ENCODE measurements at regions not wholly inside any gene's neighbourhood (a gene's known extent, or its start where the extent isn't known, plus 50 kb on each side); places are given as distances from the start of the nearest gene placed in this dataset.

- TF ChIP-seq CTCF (IDR thresholded peaks at IDR 0.05) (no peak), POLR2AphosphoS5 (IDR thresholded peaks at IDR 0.05) (no peak)
Observed at GRCh38 chr5:161089569-161089968, 237.6 kb upstream of the ATP10B start.

All from upper lobe of left lung (tissue), 4 donors.